CD14-positive monocyte (primary cell): ENCODE measurements at regions not wholly inside any gene's neighbourhood (a gene's known extent, or its start where the extent isn't known, plus 50 kb on each side); places are given as distances from the start of the nearest gene placed in this dataset.

Experiments used
- DNase-seq, 3 donors: peaks; one replicate each; pipeline ENCODE4 v3.0.0-alpha.2; 2011 to 2022
- H2AFZ ChIP-seq: 2 replicates; pipeline ENCODE4 v1.6.0; 2012; ENCODE audit warnings: mild to moderate bottlenecking, low read depth, low read length, inconsistent platforms; ENCODE audit not compliant: insufficient read depth, poor library complexity, severe bottlenecking
- H3K27ac ChIP-seq, 2 donors: 1 replicate in 1 of 2; 2 replicates in 1 of 2; pipeline ENCODE4 v1.5.1; 2012 to 2013; ENCODE audit warnings: low read length in 2 of 2, control low read depth in 1 of 2, inconsistent platforms in 1 of 2, low read depth in 1 of 2, mild to moderate bottlenecking in 1 of 2
- H3K27me3 ChIP-seq, 2 donors: one replicate each; pipeline versions ENCODE4 v1.6.0 to v1.6.1; 2011 to 2013; ENCODE audit warnings: low read length in 2 of 2; ENCODE audit not compliant: control insufficient read depth in 2 of 2, insufficient read depth in 2 of 2
- H3K36me3 ChIP-seq, 2 donors: replicated peaks in 1 of 2; 1 replicate in 1 of 2; 2 replicates in 1 of 2; pipeline versions ENCODE4 v1.5.1 to v1.6.1; 2012 to 2013; ENCODE audit warnings: low read length in 2 of 2, control low read depth in 1 of 2, inconsistent platforms in 1 of 2, mild to moderate bottlenecking in 1 of 2; ENCODE audit not compliant: insufficient read depth in 2 of 2, control insufficient read depth in 1 of 2
- H3K4me1 ChIP-seq, 2 donors: 1 replicate in 1 of 2; 2 replicates in 1 of 2; pipeline versions ENCODE4 v1.5.1 to v1.6.1; 2012 to 2013; ENCODE audit warnings: low read length in 2 of 2, control low read depth in 1 of 2, inconsistent platforms in 1 of 2, mild to moderate bottlenecking in 1 of 2, moderate library complexity in 1 of 2; ENCODE audit not compliant: insufficient read depth in 2 of 2, control insufficient read depth in 1 of 2
- H3K4me2 ChIP-seq: replicated peaks from 2 replicates; pipeline ENCODE3; 2012; ENCODE audit warnings: low read length, moderate library complexity, mild to moderate bottlenecking; ENCODE audit not compliant: poor library complexity, severe bottlenecking; ENCODE audit errors: extremely low read depth
- H3K4me3 ChIP-seq, 3 experiments: fragments of 200-600 bp in 1 of 3; sonication (generic) in 1 of 3; replicated peaks in 1 of 3; 1 replicate in 2 of 3; 2 replicates in 1 of 3; pipeline ENCODE4 v1.5.1; 2011 to 2013; ENCODE audit warnings: low read length in 3 of 3, mild to moderate bottlenecking in 3 of 3, control low read depth in 2 of 3, low read depth in 2 of 3, inconsistent platforms in 1 of 3, moderate library complexity in 1 of 3
- H3K79me2 ChIP-seq: 2 replicates; pipeline ENCODE4 v1.6.0; 2012; ENCODE audit warnings: mild to moderate bottlenecking, control low read depth, inconsistent platforms, low read length, moderate library complexity; ENCODE audit not compliant: insufficient read depth
- H3K9ac ChIP-seq: 2 replicates; pipeline ENCODE4 v1.6.0; 2017; ENCODE audit warnings: low read length, mild to moderate bottlenecking; ENCODE audit not compliant: insufficient read depth, poor library complexity, severe bottlenecking
- H3K9me3 ChIP-seq, 2 donors: replicated peaks in 1 of 2; 1 replicate in 1 of 2; 2 replicates in 1 of 2; pipeline versions ENCODE4 v1.5.1 to v1.6.1; 2012 to 2013; ENCODE audit warnings: low read length in 2 of 2, control low read depth in 1 of 2; ENCODE audit not compliant: control insufficient read depth in 1 of 2, insufficient read depth in 1 of 2
- H4K20me1 ChIP-seq: 2 replicates; pipeline ENCODE4 v1.6.0; 2012; ENCODE audit warnings: mild to moderate bottlenecking, low read length, control low read depth, moderate library complexity; ENCODE audit not compliant: insufficient read depth
- H3K27ac Mint-ChIP-seq, 7 donors: one replicate each; pipeline ENCODE4 v1.8.0; 2020; ENCODE audit warnings: mild to moderate bottlenecking in 7 of 7, mixed read lengths in 7 of 7, moderate library complexity in 6 of 7, inconsistent platforms in 2 of 7
- H3K27me3 Mint-ChIP-seq, 3 donors: one replicate each; pipeline ENCODE4 v1.8.0; 2021 to 2022; ENCODE audit warnings: low read depth in 3 of 3, mild to moderate bottlenecking in 3 of 3, mixed read lengths in 3 of 3, moderate library complexity in 3 of 3, inconsistent platforms in 1 of 3
- H3K36me3 Mint-ChIP-seq, 2 donors: one replicate each; pipeline ENCODE4 v1.8.0; 2020; ENCODE audit warnings: mixed read lengths in 2 of 2, inconsistent platforms in 1 of 2, mild to moderate bottlenecking in 1 of 2
- H3K4me1 Mint-ChIP-seq: one replicate; pipeline ENCODE4 v1.8.0; 2020; ENCODE audit warnings: mild to moderate bottlenecking, mixed read lengths
- H3K4me3 Mint-ChIP-seq, 2 donors: one replicate each; pipeline ENCODE4 v1.8.0; 2020; ENCODE audit warnings: mild to moderate bottlenecking in 2 of 2, mixed read lengths in 2 of 2, moderate library complexity in 1 of 2
- H3K9me3 Mint-ChIP-seq, 7 donors: one replicate each; pipeline ENCODE4 v1.8.0; 2020 to 2022; ENCODE audit warnings: mixed read lengths in 7 of 7, mild to moderate bottlenecking in 6 of 7, moderate library complexity in 6 of 7, inconsistent platforms in 2 of 7
- CTCF ChIP-seq: fragments of 200-600 bp; IDR thresholded peaks from one replicate; pipeline ENCODE4 v1.8.0; 2022; ENCODE audit warnings: antibody characterized with exemption, mild to moderate bottlenecking
- WGBS: methylation state at CpG from one replicate; pipeline ENCODE4 v1.1.5; 2013; ENCODE audit warnings: missing lambda C conversion rate; ENCODE audit not compliant: insufficient coverage; 5-methylcytosine and 5-hydroxymethylcytosine counted together
- intact Hi-C, 2 donors: fragments of 100-400 bp; cut with micrococcal nuclease; formaldehyde crosslinking; loops; one replicate each; pipeline versions ENCODE4 v1.15.0 to v1.15.1; 2023

GRCh38 chr7:35430547-35431153 is 176.8 kb upstream of the TBX20 start:
- Histone ChIP-seq H3K9me3 (peaks cover 7 to 18% of the 10 kb centered on the region in 2 donors), H3K9ac (no peak overlapping the region), H3K79me2 (no peaks in the 10 kb centered on the region), H3K4me1 (no peaks in the 10 kb centered on the region), H3K27ac (no peak overlapping the region), H3K4me3 (no peak overlapping the region), H3K27me3 (peaks cover 0 to 3% of the 10 kb centered on the region in 2 donors), H3K36me3 (no peaks in the 10 kb centered on the region), H4K20me1 (no peaks in the 10 kb centered on the region), H3K4me2 (no peak overlapping the region), H2AFZ (no peak overlapping the region)
- Mint-ChIP-seq H3K9me3 (peaks cover 11 to 19% (median 14%) of the 10 kb centered on the region in 7 donors), H3K4me1 (no peaks in the 10 kb centered on the region), H3K36me3 (no peaks in the 10 kb centered on the region), H3K4me3 (no peak overlapping the region), H3K27me3 (peaks cover 3 to 8% (median 3%) of the 10 kb centered on the region in 3 donors), H3K27ac (no peak overlapping the region)
- intact Hi-C loops: no loop called here
- peak; percentile 14 for TF ChIP-seq CTCF
- WGBS: 74% methylated on average over 7 of the region's 7 CpGs
- DNase-seq: no peak

GRCh38 chr7:35424869-35425495 is 171.1 kb upstream of the TBX20 start:
- Histone ChIP-seq H3K4me3 (no peak overlapping the region), H2AFZ (no peak overlapping the region), H3K27ac (no peak overlapping the region), H3K4me1 (no peaks in the 10 kb centered on the region), H3K9me3 (peaks cover 0 to 7% of the 10 kb centered on the region in 2 donors), H3K79me2 (no peaks in the 10 kb centered on the region), H3K4me2 (no peak overlapping the region), H3K27me3 (peaks cover 0 to 3% of the 10 kb centered on the region in 2 donors), H4K20me1 (no peaks in the 10 kb centered on the region), H3K9ac (no peak overlapping the region), H3K36me3 (no peaks in the 10 kb centered on the region)
- Mint-ChIP-seq H3K4me3 (no peak overlapping the region), H3K9me3 (peaks cover 0 to 6% (median 2%) of the 10 kb centered on the region in 7 donors), H3K27me3 (peaks cover 3 to 8% (median 7%) of the 10 kb centered on the region in 3 donors), H3K4me1 (no peaks in the 10 kb centered on the region), H3K27ac (no peak overlapping the region), H3K36me3 (no peaks in the 10 kb centered on the region)
- no CpG with 5 or more reads among the region's 4 CpGs for WGBS
- TF ChIP-seq CTCF: peak; percentile 78
- intact Hi-C loops: loop anchor here (2.0 to 10.0 kb wide), 3 partner anchors 110 to 197 kb away; no protein-coding TSS in a partner anchor
- peak; percentile 21 to 42 (median 24) for DNase-seq
